ENCODE measurements at regions not wholly inside any gene's neighbourhood (a gene's known extent, or its start where the extent isn't known, plus 50 kb on each side); places are given as distances from the start of the nearest gene placed in this dataset.

GRCh38 chr2:18791172-18791797, 201.9 kb upstream of the NT5C1B start:
- TF ChIP-seq CTCF (IDR thresholded peaks at IDR 0.05; ENCODE audit: low read depth, low read length) (no peak), EZH2phosphoT487 (IDR thresholded peaks at IDR 0.05; ENCODE audit: low read depth) (no peak)
